Endodermal cell (in vitro differentiated cells): ENCODE measurements at regions not wholly inside any gene's neighbourhood (a gene's known extent, or its start where the extent isn't known, plus 50 kb on each side); places are given as distances from the start of the nearest gene placed in this dataset.

Experiments used
- DNase-seq: peaks from one replicate; pipeline ENCODE4 v3.0.0-alpha.2; 2017
- H3K27ac ChIP-seq: 2 replicates; pipeline ENCODE4 v1.5.1; 2013; ENCODE audit warnings: mild to moderate bottlenecking, low read depth, low read length, moderate library complexity
- H3K27me3 ChIP-seq: 2 replicates; pipeline ENCODE4 v1.6.1; 2013; ENCODE audit warnings: mild to moderate bottlenecking, low read length, moderate library complexity; ENCODE audit not compliant: insufficient read depth, control insufficient read depth, poor library complexity, severe bottlenecking
- H3K36me3 ChIP-seq: 2 replicates; pipeline ENCODE4 v1.7.0; 2013; ENCODE audit warnings: mild to moderate bottlenecking, low read length, moderate library complexity; ENCODE audit not compliant: control insufficient read depth, insufficient read depth
- H3K4me1 ChIP-seq: one replicate; pipeline ENCODE4 v1.7.0; 2013; ENCODE audit warnings: low read length; ENCODE audit not compliant: control insufficient read depth, insufficient read depth
- H3K4me3 ChIP-seq: 2 replicates; pipeline ENCODE4 v1.5.1; 2013; ENCODE audit warnings: mild to moderate bottlenecking, low read length, moderate library complexity
- H3K9ac ChIP-seq: 2 replicates; pipeline ENCODE4 v1.6.1; 2013; ENCODE audit warnings: mild to moderate bottlenecking, low read length, moderate library complexity; ENCODE audit not compliant: poor library complexity, severe bottlenecking; ENCODE audit errors: extremely low read depth
- H3K9me3 ChIP-seq: 2 replicates; pipeline ENCODE4 v1.6.1; 2013; ENCODE audit warnings: mild to moderate bottlenecking, low read length, moderate library complexity; ENCODE audit not compliant: control insufficient read depth
- H3K27ac Mint-ChIP-seq: 2 replicates; pipeline ENCODE4 v1.8.0; 2020; ENCODE audit warnings: mixed read lengths
- H3K27me3 Mint-ChIP-seq: 2 replicates; pipeline ENCODE4 v1.8.0; 2021; ENCODE audit warnings: mild to moderate bottlenecking, mixed read lengths; ENCODE audit not compliant: insufficient read depth
- H3K36me3 Mint-ChIP-seq: 2 replicates; pipeline ENCODE4 v1.8.0; 2020; ENCODE audit warnings: low read depth, mixed read lengths
- H3K4me1 Mint-ChIP-seq: 2 replicates; pipeline ENCODE4 v1.8.0; 2020; ENCODE audit warnings: mixed read lengths
- H3K4me3 Mint-ChIP-seq: 2 replicates; pipeline ENCODE4 v1.8.0; 2020; ENCODE audit warnings: mild to moderate bottlenecking, moderate library complexity, mixed read lengths
- H3K9me3 Mint-ChIP-seq: 2 replicates; pipeline ENCODE4 v1.8.0; 2020; ENCODE audit warnings: mild to moderate bottlenecking, mixed read lengths
- CTCF ChIP-seq: fragments of 200-600 bp; sonication (generic); conservative IDR thresholded peaks from 2 replicates; pipeline ENCODE4 v1.5.0; 2021; ENCODE audit warnings: antibody characterized with exemption, mild to moderate bottlenecking
- WGBS, 2 experiments: methylation state at CpG; one replicate each; pipeline versions ENCODE4 v1.1.5 to v1.1.7; 2013; ENCODE audit warnings: missing lambda C conversion rate in 2 of 2, mixed read lengths in 1 of 2; ENCODE audit not compliant: insufficient coverage in 1 of 2, insufficient read length in 1 of 2; 5-methylcytosine and 5-hydroxymethylcytosine counted together

DNA sequence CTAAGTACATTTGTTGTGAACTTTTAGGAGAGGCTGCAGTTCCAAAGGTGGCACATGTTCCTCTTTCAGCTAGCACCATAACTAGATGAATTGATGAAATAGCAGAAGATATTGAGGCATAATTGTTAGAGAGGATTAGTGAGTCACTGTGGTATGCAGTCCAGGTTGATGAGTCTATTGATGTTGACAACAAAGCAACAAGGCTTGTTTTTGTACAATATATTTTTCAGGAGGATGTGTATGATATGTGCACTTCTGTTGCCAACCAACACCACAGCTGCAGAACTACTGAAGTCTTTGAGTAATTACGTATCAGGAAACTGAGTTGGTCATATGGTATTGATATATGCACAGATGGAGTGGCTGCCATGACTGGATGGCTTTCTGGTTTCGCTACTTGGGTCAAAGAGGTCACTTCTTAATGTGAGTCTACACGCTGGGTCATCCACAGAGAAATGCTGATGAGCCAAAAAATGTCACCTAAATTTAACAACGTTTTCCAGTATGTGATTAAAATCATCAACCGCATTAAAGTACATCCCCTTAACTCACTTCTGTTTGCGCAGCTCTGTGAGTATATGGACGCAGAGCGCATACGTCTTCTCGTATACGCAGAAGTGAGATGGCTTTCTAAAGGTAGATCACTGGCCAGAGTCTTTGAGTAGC, 261.3 kb upstream of the ANO5 start:
- no peak overlapping the region for H3K27ac ChIP-seq
- 88 to 95% methylated on average over 10 to 11 of the region's 11 CpGs for WGBS, 2 experiments

GRCh38 chr11:21933095-21933494, 259.8 kb upstream of the ANO5 start:
- Mint-ChIP-seq H3K4me3 (no peak overlapping the region), H3K27me3 (no peaks in the 10 kb centered on the region), H3K9me3 (no peaks in the 10 kb centered on the region), H3K36me3 (no peaks in the 10 kb centered on the region), H3K4me1 (no peaks in the 10 kb centered on the region), H3K27ac (no peak overlapping the region)
- Histone ChIP-seq H3K9me3 (no peaks in the 10 kb centered on the region), H3K27me3 (no peaks in the 10 kb centered on the region), H3K27ac (no peak overlapping the region), H3K36me3 (no peaks in the 10 kb centered on the region), H3K4me3 (no peak overlapping the region), H3K4me1 (no peaks in the 10 kb centered on the region), H3K9ac (no peak overlapping the region)
- TF ChIP-seq CTCF, result peak; percentile 75
- WGBS, 2 experiments, result 100% methylated on average over 1 of the region's 1 CpG; no CpG with 5 or more reads in 1 of the 2 experiments
- no peak for DNase-seq

More for the DNA sequence above, 261.3 kb upstream of the ANO5 start:
- Histone ChIP-seq H3K27me3 (no peaks in the 10 kb centered on the region), H3K4me3 (no peak overlapping the region), H3K9ac (no peak overlapping the region), H3K4me1 (no peaks in the 10 kb centered on the region), H3K9me3 (no peaks in the 10 kb centered on the region), H3K36me3 (no peaks in the 10 kb centered on the region)
- H3K9me3 Mint-ChIP-seq, result no peaks in the 10 kb centered on the region
- no peak for DNase-seq
- TF ChIP-seq CTCF, result no peak
- H3K36me3 Mint-ChIP-seq, result no peaks in the 10 kb centered on the region
- H3K27me3 Mint-ChIP-seq, result no peaks in the 10 kb centered on the region
- no peak overlapping the region for H3K27ac Mint-ChIP-seq
- no peak overlapping the region for H3K4me3 Mint-ChIP-seq
- no peaks in the 10 kb centered on the region for H3K4me1 Mint-ChIP-seq

DNA sequence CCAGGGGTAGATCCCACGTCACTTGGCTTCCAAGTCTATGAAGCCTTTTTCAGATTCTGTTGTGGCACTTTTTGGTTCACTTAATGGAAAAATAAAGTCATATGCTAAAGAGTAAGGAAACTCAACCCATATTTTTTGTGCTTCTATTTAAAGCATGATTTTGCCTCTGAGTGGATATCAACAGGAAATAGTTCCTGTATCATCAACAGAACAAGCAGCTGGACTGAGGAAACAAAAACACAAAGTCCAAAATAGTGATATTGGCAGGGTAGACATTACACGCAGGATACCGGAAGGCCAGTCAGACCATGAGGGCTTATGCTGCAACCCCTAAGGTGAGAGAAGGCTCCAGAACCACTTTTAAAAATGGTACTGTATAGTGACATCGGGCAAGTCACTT, 248.3 kb upstream of the ANO5 start:
- Mint-ChIP-seq H3K36me3 (no peaks in the 10 kb centered on the region), H3K4me3 (no peak overlapping the region), H3K27me3 (no peaks in the 10 kb centered on the region), H3K27ac (no peak overlapping the region), H3K9me3 (no peaks in the 10 kb centered on the region), H3K4me1 (no peaks in the 10 kb centered on the region)
- no peak overlapping the region for H3K4me3 ChIP-seq
- H3K4me1 ChIP-seq, result no peaks in the 10 kb centered on the region
- H3K9me3 ChIP-seq, result no peaks in the 10 kb centered on the region
- no peak overlapping the region for H3K9ac ChIP-seq
- TF ChIP-seq CTCF, result no peak
- no peaks in the 10 kb centered on the region for H3K36me3 ChIP-seq
- no peaks in the 10 kb centered on the region for H3K27me3 ChIP-seq
- 86 to 92% methylated on average over 2 to 4 of the region's 4 CpGs for WGBS, 2 experiments
- no peak for DNase-seq
- H3K27ac ChIP-seq, result no peak overlapping the region
